ENCODE measurements at regions not wholly inside any gene's neighbourhood (a gene's known extent, or its start where the extent isn't known, plus 50 kb on each side); places are given as distances from the start of the nearest gene placed in this dataset.

DNA sequence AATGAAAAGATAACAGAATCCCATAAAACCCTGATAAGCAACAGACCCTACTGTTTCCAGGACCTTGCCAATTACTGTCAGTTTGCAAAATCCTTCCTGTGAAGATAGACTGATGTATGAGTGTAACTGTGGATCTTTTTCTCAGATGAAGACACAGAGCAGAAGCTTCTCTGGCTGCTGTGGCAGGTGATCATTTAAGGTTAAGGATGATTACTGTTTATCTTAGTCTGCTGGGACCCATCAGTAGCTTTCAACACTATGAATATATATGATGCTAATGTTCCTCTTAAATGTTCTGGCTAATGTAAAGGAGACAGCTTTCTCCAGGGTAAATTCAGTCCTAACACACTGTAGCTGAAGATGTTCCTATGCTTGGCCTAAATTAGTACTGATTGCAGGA is 56.0 kb upstream of the CTTNBP2 start:
- no peak for TF ChIP-seq POLR2A (IDR thresholded peaks at IDR 0.05; ENCODE audit: low read depth, low read length)
- FAIRE-seq, result no peak
- no peak for DNase-seq (ENCODE audit: insufficient read length, low spot score)

GRCh38 chr7:117931314-117931713 is 58.1 kb upstream of the CTTNBP2 start:
- no peak for DNase-seq (ENCODE audit: insufficient read length, low spot score)
- FAIRE-seq, result no peak
- TF ChIP-seq POLR2A (IDR thresholded peaks at IDR 0.05; ENCODE audit: low read depth, low read length), result no peak

DNA sequence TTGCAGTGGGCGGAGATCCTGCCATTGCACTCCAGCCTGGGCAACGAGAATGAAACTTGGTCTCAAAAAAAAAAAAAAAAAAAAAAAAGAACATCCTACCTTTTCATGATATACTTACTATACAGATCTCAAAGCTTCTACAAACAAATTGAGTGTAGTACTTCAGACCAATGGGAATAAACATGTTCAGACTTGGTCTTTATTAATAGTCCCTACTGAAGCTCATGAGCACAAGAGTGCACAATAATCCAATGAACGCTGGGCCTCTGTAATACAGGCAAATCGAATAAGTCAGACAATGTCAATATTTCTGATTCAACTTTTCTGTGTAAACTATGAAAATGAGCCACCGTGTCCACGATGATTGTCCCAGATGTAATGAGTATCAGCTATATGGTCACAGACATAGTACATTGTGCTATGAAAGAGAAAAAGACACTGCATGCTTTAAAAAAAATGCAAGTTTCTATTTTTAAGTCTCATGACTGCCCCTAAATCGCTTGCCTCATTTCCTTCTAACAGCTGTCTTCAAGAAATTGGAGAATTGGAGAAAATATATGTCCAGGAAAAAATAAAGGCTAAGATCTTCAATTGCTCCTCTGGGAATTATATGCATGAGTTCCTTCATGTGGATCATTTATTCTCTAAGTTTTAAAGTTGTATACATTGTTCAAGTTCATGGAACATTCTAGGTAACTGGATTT is 64.0 kb upstream of the CTTNBP2 start:
- TF ChIP-seq POLR2A (IDR thresholded peaks at IDR 0.05; ENCODE audit: low read depth, low read length), result no peak
- FAIRE-seq, result no peak
- no peak for DNase-seq (ENCODE audit: insufficient read length, low spot score)

DNA sequence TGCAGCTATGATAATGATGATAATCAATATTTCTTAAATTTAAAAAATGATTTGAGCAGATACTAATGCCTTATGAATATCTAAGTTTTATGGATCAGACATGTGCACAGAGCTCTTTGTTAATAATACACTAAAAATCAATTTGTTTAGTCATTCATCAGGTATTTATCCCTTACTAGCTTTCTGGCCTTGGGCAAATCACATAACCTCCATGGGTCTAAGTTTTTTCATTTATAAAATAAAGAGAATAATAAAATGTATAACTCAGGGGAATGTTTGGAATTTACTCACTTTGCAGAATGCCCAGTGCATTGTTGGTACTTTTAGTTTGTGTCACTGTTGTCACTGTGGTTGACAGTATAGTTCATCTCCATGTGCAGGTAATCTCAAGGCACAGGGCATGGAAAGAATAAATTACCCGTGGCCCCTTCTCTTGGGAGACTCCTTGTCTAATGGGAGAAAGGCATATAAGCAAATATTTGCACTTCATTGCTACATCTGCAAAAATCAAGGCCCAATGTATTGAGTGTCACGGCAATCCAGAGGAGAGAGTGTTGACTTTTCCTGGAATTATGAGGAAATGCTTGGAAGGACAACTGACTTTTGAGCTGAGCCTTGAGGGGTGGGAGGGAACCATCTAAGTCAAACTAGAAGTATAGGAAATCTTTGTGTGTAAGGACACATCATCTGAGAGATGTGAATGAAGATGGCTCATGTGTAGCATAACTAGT is 64.7 kb upstream of the CTTNBP2 start:
- FAIRE-seq (no peak), DNase-seq (ENCODE audit: insufficient read length, low spot score) (no peak)
- TF ChIP-seq POLR2A (IDR thresholded peaks at IDR 0.05; ENCODE audit: low read depth, low read length), result no peak

GRCh38 chr7:117941138-117941810 is 68.0 kb upstream of the CTTNBP2 start:
- no peak for TF ChIP-seq POLR2A (IDR thresholded peaks at IDR 0.05; ENCODE audit: low read depth, low read length)
- no peak for FAIRE-seq
- DNase-seq (ENCODE audit: insufficient read length, low spot score), result no peak

GRCh38 chr7:117942780-117943179 is 69.5 kb upstream of the CTTNBP2 start:
- TF ChIP-seq POLR2A (IDR thresholded peaks at IDR 0.05; ENCODE audit: low read depth, low read length), result no peak
- DNase-seq (ENCODE audit: insufficient read length, low spot score) (no peak), FAIRE-seq (no peak)

DNA sequence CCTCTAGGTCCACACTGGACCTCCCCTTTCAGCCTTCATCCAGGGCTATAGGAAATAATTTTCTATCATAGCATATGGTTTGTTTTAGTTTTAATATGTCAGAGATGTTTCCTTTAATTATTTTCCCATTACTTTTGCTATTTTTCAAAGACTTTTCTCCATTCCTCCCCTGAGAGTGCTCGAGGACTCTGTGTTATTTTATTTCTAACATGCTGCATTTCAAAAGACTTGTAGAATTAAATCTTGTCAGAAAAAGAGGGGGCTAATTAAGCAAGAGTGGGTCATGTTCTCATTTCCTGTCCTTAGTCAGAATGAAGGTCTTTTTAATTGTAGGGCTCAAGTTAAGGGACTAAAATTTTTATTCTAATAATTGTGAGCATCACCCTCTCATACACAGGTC is 71.6 kb upstream of the CTTNBP2 start:
- FAIRE-seq, result no peak
- TF ChIP-seq POLR2A (IDR thresholded peaks at IDR 0.05; ENCODE audit: low read depth, low read length), result no peak

DNA sequence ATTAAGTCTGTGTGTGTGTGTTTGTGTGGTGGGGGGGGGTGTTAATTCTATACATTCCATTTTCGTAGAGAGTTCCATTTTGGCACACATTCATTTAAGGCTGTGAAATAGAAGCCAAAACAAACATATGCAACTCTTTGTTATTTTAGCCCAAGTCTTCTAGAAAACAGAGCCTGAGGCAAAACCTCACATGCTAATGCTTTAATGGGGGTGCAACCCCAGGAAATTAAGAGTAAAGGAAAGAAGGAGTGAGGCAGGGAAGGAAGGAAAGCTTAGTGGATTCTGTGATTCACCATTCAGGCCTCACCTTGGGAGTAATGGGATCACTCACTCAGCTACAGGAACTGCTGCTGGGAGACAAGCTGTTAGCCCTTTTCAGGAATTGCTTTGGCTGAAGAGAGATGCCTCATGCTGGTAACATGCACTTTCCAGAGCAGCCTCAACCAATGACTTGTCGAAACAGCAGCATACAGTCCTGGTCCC is 73.0 kb upstream of the CTTNBP2 start:
- FAIRE-seq, result no peak
- no peak for TF ChIP-seq POLR2A (IDR thresholded peaks at IDR 0.05; ENCODE audit: low read depth, low read length)
- DNase-seq (ENCODE audit: insufficient read length, low spot score), result no peak

More for the DNA sequence above, 71.6 kb upstream of the CTTNBP2 start:
- no peak for DNase-seq (ENCODE audit: insufficient read length, low spot score)

DNA sequence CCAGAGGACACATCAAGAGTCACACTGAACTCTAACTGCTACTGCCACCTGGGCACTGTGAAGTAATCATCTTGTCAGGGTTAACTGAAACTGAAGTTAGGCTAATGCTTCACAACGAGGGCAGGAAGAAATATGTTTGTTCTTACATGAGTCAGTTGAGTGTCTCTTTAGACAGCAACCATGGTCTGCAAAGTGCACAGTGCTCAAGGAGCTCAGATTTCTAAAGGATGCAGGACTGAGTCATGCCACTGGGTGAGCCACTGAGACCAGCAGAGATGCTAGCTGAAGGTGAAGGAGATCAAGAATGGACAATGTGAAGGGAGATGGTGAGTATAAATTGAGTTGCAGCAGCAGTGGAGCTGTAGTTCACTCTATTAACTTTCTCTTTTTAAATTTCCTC is 76.0 kb upstream of the CTTNBP2 start:
- FAIRE-seq (no peak), DNase-seq (ENCODE audit: insufficient read length, low spot score) (no peak)
- TF ChIP-seq POLR2A (IDR thresholded peaks at IDR 0.05; ENCODE audit: low read depth, low read length), result no peak

DNA sequence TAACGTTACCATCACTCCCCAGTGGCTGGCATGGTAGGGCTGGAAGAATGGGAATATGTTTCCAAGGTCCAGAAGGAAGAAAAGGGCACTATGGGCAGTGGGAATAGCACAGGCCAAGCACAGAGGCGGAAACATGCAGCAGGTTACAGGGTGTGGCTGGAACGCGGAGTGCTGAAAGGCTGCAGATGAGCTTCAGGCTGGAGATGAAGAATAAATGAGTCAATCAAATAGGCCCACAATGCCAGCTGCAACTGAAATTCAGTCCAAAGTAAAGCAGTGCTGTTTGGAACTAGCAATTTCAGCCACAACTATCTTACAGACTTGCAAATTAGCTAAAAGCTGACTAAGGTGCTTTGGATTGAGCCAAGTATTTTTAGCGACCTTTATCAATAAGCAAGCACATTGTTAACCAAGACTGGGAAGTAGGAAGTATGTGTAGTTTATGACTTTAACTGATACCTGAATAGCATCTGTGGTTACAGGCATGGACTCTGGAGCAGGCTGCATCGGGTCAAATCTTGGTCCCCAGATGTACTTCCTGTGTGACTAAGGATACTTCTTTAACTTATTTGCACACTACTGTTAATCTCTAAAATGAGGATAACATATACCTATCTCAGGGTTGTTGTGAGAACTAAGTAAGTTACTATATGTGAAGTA is 77.5 kb upstream of the CTTNBP2 start:
- TF ChIP-seq POLR2A (IDR thresholded peaks at IDR 0.05; ENCODE audit: low read depth, low read length), result no peak
- no peak for DNase-seq (ENCODE audit: insufficient read length, low spot score)
- FAIRE-seq, result no peak

- no peak for TF ChIP-seq POLR2A (IDR thresholded peaks at IDR 0.05; ENCODE audit: low read depth, low read length)
- FAIRE-seq (no peak), DNase-seq (ENCODE audit: insufficient read length, low spot score) (no peak)
Measured at GRCh38 chr7:117951285-117951684, 78.0 kb upstream of the CTTNBP2 start.

DNA sequence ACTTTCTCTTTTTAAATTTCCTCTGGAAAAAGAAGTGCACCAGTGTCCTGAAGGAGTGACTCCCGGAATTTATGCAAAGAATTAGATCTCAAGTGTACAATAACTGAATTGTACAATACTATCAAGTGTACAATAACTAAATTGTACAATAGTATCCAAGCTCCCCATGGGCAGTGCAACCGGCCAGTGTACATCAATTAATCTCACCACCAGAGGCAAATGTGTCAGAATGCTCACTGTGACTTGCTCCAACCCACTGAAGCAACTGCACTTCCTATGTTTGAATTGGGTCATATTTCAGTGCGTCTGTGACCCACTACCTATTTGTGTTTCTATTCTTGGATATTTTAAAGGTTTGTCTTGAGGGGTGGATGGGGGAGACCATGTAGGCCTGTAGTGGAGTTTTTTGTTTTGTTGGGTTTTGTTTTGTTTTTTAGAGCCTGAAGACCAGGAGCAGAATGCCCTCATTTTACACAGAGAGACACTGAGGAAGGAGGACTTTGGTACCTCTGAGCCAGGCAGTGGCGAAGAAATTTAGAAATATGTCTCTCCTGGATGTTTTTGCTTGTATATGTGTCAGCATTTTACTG is 78.5 kb upstream of the CTTNBP2 start:
- FAIRE-seq (no peak), DNase-seq (ENCODE audit: insufficient read length, low spot score) (no peak)
- no peak for TF ChIP-seq POLR2A (IDR thresholded peaks at IDR 0.05; ENCODE audit: low read depth, low read length)

DNA sequence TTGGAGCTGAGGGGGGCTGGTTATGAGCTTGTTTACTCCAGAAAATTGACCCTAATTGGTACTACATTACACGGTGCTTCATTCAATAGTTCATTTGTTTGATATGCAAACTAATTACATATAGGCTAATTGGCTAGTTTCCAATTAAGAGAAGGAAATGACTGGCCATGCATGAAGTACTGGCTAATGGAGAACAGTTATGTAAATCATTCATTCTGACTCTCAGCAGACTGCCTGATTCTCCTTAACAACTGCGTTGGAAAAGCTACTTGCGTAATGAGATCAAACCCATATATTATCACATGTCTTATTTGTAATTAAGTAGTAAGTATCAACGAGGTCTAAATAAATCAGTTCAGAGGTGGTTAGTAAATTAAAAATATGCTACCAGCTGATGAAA is 81.8 kb upstream of the CTTNBP2 start:
- no peak for FAIRE-seq
- TF ChIP-seq POLR2A (IDR thresholded peaks at IDR 0.05; ENCODE audit: low read depth, low read length), result no peak
- DNase-seq (ENCODE audit: insufficient read length, low spot score), result no peak

- DNase-seq (ENCODE audit: insufficient read length, low spot score), result no peak
- no peak for TF ChIP-seq POLR2A (IDR thresholded peaks at IDR 0.05; ENCODE audit: low read depth, low read length)
- no peak for FAIRE-seq
Measured at GRCh38 chr7:117960351-117960750, 87.1 kb upstream of the CTTNBP2 start.

All from H54 (cell line).